ENCODE measurements at regions not wholly inside any gene's neighbourhood (a gene's known extent, or its start where the extent isn't known, plus 50 kb on each side); places are given as distances from the start of the nearest gene placed in this dataset.

DNA sequence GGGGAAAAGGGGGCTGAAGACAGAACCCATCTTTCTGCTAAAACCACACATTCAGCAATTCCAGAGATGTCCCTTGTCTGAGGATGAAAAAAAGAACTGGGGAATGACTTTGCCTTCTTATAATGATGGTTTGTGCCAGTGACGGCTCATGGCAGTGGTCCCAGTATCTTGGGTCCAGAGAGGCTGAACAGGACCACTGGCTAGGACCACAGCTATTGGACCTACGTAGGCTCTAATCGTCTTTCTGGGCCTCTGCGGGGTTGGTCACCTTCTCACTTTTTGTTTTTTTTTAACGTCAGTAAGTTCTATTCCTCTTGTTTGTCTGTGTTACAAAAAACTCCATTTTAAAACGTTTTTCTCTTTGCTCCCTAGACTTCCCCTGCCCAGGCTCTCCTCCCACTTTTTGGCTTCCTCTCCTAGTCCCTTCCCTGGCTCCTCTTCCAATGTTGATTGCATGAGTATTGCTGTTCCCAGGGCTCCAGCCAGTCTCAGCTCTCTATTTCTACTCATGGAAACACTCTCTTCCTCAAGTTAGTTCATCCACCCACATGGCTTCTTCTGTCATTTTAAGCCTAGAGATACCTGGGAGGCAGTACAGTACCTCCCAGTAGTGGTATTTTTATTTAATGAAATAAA lies 52.6 kb upstream of the STX18 start:
- in situ Hi-C loops (cut with MboI; ENCODE audit: low pct_ligation_motif_present in 1 of 4, low pct_unique_long_range_greater_than_20kb in 1 of 4, low sequenced_read_pairs in 3 of 4), result no loop called here
- Histone ChIP-seq H3K36me3 (no peaks in the 10 kb centered on the region), H3K9me3 (peaks cover 5 to 10% of the 10 kb centered on the region in 2 donors), H3K27ac (no peak overlapping the region), H3K27me3 (no peaks in the 10 kb centered on the region), H3K4me1 (no peaks in the 10 kb centered on the region), H3K4me3 (no peak overlapping the region)
- no peak for TF ChIP-seq POLR2AphosphoS5 (IDR thresholded peaks at IDR 0.05)
- TF ChIP-seq, protein P1, sequence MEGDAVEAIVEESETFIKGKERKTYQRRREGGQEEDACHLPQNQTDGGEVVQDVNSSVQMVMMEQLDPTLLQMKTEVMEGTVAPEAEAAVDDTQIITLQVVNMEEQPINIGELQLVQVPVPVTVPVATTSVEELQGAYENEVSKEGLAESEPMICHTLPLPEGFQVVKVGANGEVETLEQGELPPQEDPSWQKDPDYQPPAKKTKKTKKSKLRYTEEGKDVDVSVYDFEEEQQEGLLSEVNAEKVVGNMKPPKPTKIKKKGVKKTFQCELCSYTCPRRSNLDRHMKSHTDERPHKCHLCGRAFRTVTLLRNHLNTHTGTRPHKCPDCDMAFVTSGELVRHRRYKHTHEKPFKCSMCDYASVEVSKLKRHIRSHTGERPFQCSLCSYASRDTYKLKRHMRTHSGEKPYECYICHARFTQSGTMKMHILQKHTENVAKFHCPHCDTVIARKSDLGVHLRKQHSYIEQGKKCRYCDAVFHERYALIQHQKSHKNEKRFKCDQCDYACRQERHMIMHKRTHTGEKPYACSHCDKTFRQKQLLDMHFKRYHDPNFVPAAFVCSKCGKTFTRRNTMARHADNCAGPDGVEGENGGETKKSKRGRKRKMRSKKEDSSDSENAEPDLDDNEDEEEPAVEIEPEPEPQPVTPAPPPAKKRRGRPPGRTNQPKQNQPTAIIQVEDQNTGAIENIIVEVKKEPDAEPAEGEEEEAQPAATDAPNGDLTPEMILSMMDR (IDR thresholded peaks at IDR 0.05), result no peak
- TF ChIP-seq EP300 (IDR thresholded peaks at IDR 0.05; ENCODE audit: low read depth), result no peak
- TF ChIP-seq POLR2A (IDR thresholded peaks at IDR 0.05), result no peak
- DNase-seq, result no peak
- intact Hi-C loops (cut with DNase I; ENCODE audit: low total_unique reads), result no loop called here
- 82 to 90% methylated on average over 6 of the region's 6 CpGs for whole genome bisulfite sequencing, 2 donors (ENCODE audit: low coverage in 1 of 2)

DNA sequence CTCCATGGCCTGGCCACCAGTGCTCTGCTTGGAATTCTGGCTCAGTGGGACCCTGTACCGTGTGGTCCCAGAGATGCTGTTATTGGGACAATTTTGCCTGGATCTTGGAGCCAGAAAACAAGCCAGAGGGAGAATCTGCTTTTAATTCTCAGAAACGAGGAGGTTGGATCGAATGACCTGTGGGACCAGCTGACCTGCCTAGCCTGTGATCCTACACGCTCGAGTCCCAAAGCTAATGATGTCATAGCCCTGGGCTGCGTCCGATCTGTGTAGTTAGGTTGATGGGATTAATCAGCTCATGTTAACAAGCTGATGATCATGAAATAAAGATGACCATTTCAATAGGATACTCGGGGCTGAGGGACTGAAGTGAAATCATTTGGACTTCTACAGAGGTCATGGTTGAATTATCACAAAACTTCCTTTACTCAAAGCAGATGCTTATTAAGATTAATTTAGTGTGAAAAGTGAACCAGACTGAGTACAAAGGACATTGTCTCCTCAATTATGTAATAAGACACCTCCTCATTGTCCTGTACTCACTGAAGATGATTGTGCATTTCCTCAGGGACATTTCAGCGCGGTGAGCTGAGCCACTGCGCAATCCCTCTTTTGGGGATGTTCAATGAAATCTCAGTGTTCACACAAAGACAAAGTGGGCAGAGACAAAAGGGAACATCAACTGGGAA lies 51.9 kb upstream of the STX18 start:
- WGBS, 2 donors (ENCODE audit: low coverage in 1 of 2), result 85 to 96% methylated on average over 8 to 11 of the region's 11 CpGs
- Histone ChIP-seq H3K4me3 (no peak overlapping the region), H3K27me3 (no peaks in the 10 kb centered on the region), H3K36me3 (no peaks in the 10 kb centered on the region), H3K27ac (no peak overlapping the region), H3K9me3 (peaks cover 5 to 10% of the 10 kb centered on the region in 2 donors), H3K4me1 (no peaks in the 10 kb centered on the region)
- in situ Hi-C loops (cut with MboI; ENCODE audit: low pct_ligation_motif_present in 1 of 4, low pct_unique_long_range_greater_than_20kb in 1 of 4, low sequenced_read_pairs in 3 of 4) (no loop called here), intact Hi-C loops (cut with DNase I; ENCODE audit: low total_unique reads) (no loop called here)
- no peak for TF ChIP-seq POLR2A (IDR thresholded peaks at IDR 0.05)
- TF ChIP-seq POLR2AphosphoS5 (IDR thresholded peaks at IDR 0.05), result no peak
- TF ChIP-seq, protein P1 (IDR thresholded peaks at IDR 0.05), result no peak
- no peak for TF ChIP-seq EP300 (IDR thresholded peaks at IDR 0.05; ENCODE audit: low read depth)
- DNase-seq, result no peak

DNA sequence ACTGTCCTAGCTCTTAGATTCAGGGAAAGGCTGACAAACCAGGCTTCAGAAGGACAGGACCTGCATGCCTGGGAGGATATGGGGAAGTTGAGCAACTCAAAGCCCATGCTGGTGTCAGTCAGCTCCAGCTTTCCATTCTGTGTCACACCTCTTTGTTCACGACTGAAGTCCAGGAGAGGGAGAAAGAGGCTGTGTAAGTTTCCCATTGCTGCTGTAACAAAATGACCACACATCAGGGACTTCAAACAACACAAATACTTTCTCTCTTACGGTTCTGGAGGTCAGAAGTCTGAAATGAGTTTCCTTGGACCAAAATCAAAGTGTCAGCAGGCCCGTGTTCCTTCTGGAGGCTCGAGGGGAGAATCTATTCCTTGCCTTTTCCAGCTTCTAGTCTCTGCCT lies 50.6 kb upstream of the STX18 start:
- intact Hi-C loops (cut with DNase I; ENCODE audit: low total_unique reads), result no loop called here
- H3K4me3 ChIP-seq, result no peak overlapping the region
- H3K4me1 ChIP-seq, result no peaks in the 10 kb centered on the region
- no peak overlapping the region for H3K27ac ChIP-seq
- in situ Hi-C loops (cut with MboI; ENCODE audit: low pct_ligation_motif_present in 1 of 4, low pct_unique_long_range_greater_than_20kb in 1 of 4, low sequenced_read_pairs in 3 of 4), result no loop called here
- no peaks in the 10 kb centered on the region for H3K27me3 ChIP-seq
- no peaks in the 10 kb centered on the region for H3K36me3 ChIP-seq
- peaks cover 5 to 10% of the 10 kb centered on the region in 2 donors for H3K9me3 ChIP-seq
- 68% methylated on average over 4 of the region's 4 CpGs; no CpG with 5 or more reads in 1 of the 2 donors for WGBS, 2 donors (ENCODE audit: low coverage in 1 of 2)
- TF ChIP-seq POLR2AphosphoS5 (IDR thresholded peaks at IDR 0.05) (no peak), POLR2A (IDR thresholded peaks at IDR 0.05) (no peak), EP300 (IDR thresholded peaks at IDR 0.05; ENCODE audit: low read depth) (no peak)
- TF ChIP-seq, protein P1 (IDR thresholded peaks at IDR 0.05), result no peak
- DNase-seq, result no peak
